UCSD-AML1 (cell line): ENCODE measurements at regions not wholly inside any gene's neighbourhood (a gene's known extent, or its start where the extent isn't known, plus 50 kb on each side); places are given as distances from the start of the nearest gene placed in this dataset.
A peak's percentile ranks its signal among the peaks of the same experiment; 100 is the strongest.

Experiments used
- DNase-seq: peaks from one replicate; lab custom pipeline; 2025; ENCODE audit not compliant: unreplicated experiment; lab: John Stamatoyannopoulos, UW

- DNase-seq, result no peak
Observed at GRCh38 chr10:118471863-118472262, 123.6 kb downstream of the PRLHR start.

- no peak for DNase-seq
Observed at GRCh38 chr10:118470470-118470869, 125.0 kb downstream of the PRLHR start.

GRCh38 chr10:118467200-118467599 is 125.1 kb upstream of the FAM204A start:
- DNase-seq, result no peak

GRCh38 chr10:118465300-118465874 is 123.3 kb upstream of the FAM204A start:
- no peak for DNase-seq

- DNase-seq, result no peak
Observed at GRCh38 chr10:118463740-118464139, 121.6 kb upstream of the FAM204A start.

GRCh38 chr10:118462401-118462800 is 120.3 kb upstream of the FAM204A start:
- no peak for DNase-seq

GRCh38 chr10:118459642-118460193 is 117.6 kb upstream of the FAM204A start:
- peak; percentile 35 for DNase-seq

GRCh38 chr10:118458957-118459641 is 117.0 kb upstream of the FAM204A start:
- DNase-seq, result no peak

- no peak for DNase-seq
Observed at GRCh38 chr10:118457824-118458428, 115.8 kb upstream of the FAM204A start.

- no peak for DNase-seq
Observed at GRCh38 chr10:118455181-118455695, 113.1 kb upstream of the FAM204A start.

- no peak for DNase-seq
Observed at GRCh38 chr10:118454211-118454610, 112.1 kb upstream of the FAM204A start.

GRCh38 chr10:118452098-118452497 is 110.0 kb upstream of the FAM204A start:
- no peak for DNase-seq

GRCh38 chr10:118449521-118449920 is 107.4 kb upstream of the FAM204A start:
- no peak for DNase-seq

- no peak for DNase-seq
Observed at GRCh38 chr10:118448744-118449143, 106.6 kb upstream of the FAM204A start.

GRCh38 chr10:118447478-118448270 is 105.5 kb upstream of the FAM204A start:
- no peak for DNase-seq

- no peak for DNase-seq
Observed at GRCh38 chr10:118445535-118445934, 103.4 kb upstream of the FAM204A start.

GRCh38 chr10:118444069-118444468 is 101.9 kb upstream of the FAM204A start:
- no peak for DNase-seq

GRCh38 chr10:118442032-118442431 is 99.9 kb upstream of the FAM204A start:
- no peak for DNase-seq

- DNase-seq, result no peak
Observed at GRCh38 chr10:118439824-118440223, 97.7 kb upstream of the FAM204A start.

- no peak for DNase-seq
Observed at GRCh38 chr10:118436742-118437141, 94.6 kb upstream of the FAM204A start.

- no peak for DNase-seq
Observed at GRCh38 chr10:118430190-118430589, 88.1 kb upstream of the FAM204A start.
